Activated CD8-positive, alpha-beta memory T cell treated with anti-CD3 and anti-CD28 coated beads for 1 hour (primary cell): ENCODE measurements at regions not wholly inside any gene's neighbourhood (a gene's known extent, or its start where the extent isn't known, plus 50 kb on each side); places are given as distances from the start of the nearest gene placed in this dataset.
"Not testable (repeated sequence)": the region's sequence is repeated elsewhere in the genome, so short reads cannot be mapped to it uniquely, and the experiment has no call there.

Experiments
- DNase-seq, 2 donors: peaks; one replicate each; pipeline ENCODE4 v3.0.0-alpha.2; 2020; ENCODE audit warnings: low read depth in 1 of 2; ENCODE audit errors: extremely low read depth in 1 of 2

DNA sequence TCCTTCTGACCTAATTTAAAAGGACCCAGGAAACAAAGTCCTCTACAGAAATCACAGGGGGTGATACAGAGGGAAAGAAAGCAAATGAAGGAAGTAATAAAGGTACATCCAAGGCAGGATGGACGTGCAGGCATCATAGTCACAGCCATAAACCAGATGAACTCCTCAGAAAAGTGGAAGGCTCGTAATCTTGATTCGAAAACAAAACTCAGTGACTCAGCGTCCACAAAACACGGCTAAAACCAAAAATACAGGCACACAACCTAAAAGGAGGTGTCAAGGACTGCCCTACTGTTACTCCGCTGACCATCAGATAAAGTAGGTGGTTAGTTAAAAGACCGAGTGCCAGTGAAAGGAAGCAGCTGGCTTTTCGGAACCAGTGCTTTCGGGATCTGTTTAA is 81.5 kb downstream of the TRIM69 start:
- not testable (repeated sequence) for DNase-seq

DNA sequence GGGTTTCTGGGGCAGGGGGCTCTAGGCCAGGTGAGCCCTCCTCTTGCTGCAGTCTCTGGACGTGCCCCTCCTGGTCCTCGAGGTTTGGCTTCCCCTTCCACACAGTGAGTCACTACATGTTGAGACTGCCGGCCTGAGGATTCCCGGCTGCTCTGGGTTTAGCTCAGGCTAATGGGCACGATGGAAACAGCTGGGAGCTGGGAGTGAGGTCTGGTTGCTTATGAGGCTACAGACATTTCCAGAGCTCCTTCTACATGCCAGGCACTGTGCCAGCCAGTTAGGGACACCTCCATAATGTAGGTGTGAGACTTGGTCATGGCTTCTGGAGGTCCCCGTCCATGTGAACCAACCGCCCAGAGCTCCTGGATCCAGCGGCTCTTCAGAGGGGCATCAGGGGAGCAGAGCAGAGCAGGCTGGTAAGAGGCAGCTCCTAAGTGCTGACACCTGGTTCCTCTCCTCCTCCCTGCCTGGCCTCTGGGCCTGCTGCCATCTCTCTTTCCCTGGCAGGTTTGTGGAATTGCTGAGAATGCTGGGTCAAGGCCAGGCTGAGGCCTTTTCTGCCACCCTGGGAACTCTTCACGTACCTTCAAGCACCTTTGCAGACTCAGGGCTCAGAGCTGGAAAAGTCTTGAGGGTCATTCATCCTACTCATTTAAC is 83.1 kb downstream of the TRIM69 start:
- DNase-seq: not testable (repeated sequence)

DNA sequence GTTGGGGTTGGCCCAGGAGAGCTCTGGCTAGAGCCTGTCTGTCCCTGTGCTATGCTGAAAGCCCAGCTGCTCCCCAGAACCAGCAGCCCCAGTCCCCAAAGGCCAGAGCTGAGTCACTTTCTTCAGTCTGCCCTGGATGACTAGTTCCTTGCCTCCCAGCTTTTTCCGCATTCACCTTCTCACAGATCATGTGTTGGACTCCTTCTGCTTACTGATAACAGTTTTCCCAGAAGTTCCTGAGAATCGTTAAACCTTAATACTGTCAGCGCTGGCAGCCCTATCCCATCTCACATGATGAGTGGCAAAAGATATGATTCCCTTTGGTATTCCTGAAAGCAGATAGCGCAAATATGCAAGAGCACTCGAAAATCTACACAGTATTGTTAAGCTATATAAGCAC is 84.2 kb downstream of the TRIM69 start:
- DNase-seq: not testable (repeated sequence)

- DNase-seq: not testable (repeated sequence)
Observed at GRCh38 chr15:44820967-44821366, 84.6 kb downstream of the TRIM69 start.

DNA sequence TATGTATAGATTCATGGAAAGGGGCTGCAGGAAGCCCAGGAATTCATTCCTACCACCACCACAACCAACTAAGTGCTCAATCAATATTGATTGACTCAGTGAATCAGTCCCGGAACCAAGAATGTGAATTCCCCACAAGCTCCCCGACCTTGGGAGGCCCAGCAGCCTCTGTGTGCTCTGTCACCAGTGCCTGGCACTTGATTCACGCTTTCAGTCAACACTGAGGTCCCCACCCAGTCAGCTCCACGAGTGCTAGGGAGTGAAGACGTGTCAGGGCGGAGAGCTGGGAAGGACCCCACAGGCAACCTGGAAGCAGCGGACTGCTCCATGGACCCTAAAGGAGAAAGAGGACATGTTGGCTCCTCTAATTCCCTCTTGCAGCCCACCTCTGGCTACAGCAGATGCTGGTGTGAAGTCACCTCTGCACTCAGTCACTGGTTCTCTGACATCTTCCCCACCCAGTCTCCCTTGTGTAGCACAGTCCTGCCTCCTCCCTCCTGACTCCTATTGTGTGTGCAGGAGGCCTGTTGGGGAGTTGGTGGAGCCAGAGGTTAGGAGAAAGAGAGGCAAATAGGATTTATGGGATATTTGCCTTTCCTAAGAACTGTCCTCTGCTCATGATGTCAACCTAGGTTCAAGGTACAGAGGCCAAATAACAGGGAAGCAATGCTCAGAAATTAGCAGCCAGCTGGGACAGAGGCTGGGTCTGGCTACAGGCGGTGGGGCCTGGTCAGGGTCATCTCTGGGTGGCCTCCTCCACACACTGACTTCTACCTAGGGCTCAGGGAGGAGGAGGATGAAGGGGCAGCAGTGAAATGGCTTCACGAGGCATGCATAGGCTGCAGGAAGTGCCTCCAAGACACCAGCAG is 88.2 kb downstream of the TRIM69 start:
- DNase-seq: not testable (repeated sequence)

GRCh38 chr15:44826583-44826982 is 90.3 kb downstream of the TRIM69 start:
- DNase-seq: not testable (repeated sequence)

GRCh38 chr15:44828229-44828914 is 92.0 kb downstream of the TRIM69 start:
- DNase-seq: not testable (repeated sequence)

- DNase-seq: not testable (repeated sequence)
Observed at GRCh38 chr15:44829150-44829549, 92.8 kb downstream of the TRIM69 start.

DNA sequence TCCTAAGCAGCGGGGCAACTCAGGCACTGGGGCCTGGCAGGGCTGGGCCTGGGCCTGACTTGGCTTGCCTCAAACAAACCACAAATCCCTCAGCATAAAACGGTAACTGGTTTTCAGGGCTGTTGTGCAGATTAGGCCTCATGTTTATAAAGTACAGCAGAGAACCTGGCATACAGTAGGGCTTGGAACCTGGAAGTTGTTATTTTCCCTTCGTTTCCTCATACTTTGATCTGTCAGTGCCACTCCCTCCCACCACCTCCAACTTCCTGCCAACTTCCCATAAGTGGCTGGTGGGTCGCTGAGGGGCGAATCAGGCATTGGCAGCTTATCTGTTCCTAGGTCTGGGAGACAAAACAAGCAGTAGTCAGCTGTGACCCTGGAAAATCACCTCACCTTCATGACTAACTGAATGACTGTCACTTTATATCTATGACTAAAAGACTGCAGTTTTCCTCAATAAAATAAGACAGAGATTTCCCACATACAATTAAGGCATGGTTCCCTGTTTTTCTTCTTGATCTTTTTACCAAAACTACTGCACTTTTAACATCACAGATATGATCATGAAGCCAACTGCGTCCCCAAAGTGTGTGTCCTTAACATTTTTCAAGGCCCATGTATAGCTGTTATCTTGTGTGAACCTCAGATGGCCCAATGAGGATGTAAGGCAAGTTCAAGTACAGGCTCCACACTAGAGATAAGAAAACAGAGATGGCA is 94.5 kb downstream of the TRIM69 start:
- not testable (repeated sequence) for DNase-seq

DNA sequence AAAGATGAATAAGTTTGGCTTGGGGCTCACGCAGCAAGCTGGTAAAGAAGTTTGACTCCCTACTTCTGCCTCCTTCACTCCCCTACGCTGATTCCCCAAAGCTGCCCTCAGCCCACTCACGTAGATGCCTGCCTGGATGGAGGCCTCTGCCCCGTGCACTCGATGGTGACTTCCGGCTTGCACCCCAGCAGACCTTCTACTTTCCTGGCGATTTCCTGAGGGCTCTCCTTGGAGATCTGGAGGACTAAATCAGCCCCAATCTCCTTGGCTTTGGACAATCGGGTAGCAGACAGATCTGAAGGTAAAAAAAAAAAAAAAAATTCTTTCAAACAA is 95.0 kb downstream of the TRIM69 start:
- DNase-seq: not testable (repeated sequence)

- not testable (repeated sequence) for DNase-seq
Observed at GRCh38 chr15:44832133-44832532, 95.8 kb downstream of the TRIM69 start.

DNA sequence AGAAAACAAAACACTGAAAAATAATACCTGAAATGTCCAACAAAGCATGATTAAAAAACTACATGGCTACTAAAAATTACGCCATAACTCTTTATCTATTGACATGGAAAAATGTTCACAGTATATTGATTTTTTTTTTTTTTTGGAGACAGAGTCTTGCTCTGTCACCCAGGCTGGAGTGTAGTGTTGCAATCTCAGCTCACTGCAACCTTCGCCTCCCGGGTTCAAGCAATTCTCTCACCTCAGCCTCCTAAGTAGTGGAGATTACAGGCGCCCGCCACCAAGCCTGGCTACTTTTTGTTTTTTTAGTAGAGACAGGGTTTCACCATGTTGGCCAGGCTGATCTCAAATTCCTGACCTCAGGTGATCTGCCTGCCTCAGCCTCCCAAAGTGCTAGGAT is 96.8 kb downstream of the TRIM69 start:
- not testable (repeated sequence) for DNase-seq

- DNase-seq: not testable (repeated sequence)
Observed at GRCh38 chr15:44833761-44834160, 97.4 kb downstream of the TRIM69 start.

DNA sequence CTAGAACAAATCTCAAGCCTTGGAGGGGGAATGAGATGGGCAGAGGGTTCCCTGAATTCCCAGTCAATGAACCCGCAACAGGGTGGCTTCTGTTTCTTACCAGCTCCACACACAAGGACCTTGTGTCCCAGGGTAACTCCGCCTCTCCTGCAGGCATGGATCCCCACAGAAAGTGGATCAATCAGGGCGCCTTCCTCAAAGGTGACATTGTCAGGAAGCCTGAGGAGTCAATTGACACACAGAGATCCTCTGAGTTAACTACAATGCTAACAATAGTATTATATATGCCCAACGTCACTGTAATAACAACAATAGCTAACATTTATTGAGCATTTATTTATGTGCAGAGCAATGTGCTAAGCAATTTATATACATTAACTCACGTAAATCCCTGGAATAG is 98.8 kb downstream of the TRIM69 start:
- not testable (repeated sequence) for DNase-seq

GRCh38 chr15:44836094-44836493 is 99.8 kb downstream of the TRIM69 start:
- DNase-seq: no peak

- DNase-seq: not testable (repeated sequence)
Observed at GRCh38 chr15:44838929-44839328, 102.6 kb downstream of the TRIM69 start.

- not testable (repeated sequence) for DNase-seq
Observed at GRCh38 chr15:44841762-44842161, 105.4 kb downstream of the TRIM69 start.

DNA sequence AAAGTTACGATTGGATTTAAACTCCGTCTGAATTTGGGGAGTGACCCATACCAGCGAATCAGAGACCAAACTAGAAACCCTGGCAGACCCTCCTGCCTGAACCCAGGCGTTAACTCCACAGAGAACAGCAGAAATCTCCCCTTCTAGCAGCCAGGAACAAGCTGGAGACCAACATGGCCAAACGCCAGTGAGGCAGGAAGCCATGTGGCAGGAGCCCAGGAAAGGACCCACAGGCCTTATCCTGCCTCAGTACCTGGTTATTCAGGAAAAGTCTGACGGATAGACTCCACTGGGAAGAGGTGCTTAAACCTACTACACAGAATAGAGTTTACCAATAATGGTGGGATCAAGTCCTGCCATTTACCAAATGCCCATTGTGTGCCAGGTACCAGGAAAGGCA is 106.6 kb downstream of the TRIM69 start:
- DNase-seq: not testable (repeated sequence)

DNA sequence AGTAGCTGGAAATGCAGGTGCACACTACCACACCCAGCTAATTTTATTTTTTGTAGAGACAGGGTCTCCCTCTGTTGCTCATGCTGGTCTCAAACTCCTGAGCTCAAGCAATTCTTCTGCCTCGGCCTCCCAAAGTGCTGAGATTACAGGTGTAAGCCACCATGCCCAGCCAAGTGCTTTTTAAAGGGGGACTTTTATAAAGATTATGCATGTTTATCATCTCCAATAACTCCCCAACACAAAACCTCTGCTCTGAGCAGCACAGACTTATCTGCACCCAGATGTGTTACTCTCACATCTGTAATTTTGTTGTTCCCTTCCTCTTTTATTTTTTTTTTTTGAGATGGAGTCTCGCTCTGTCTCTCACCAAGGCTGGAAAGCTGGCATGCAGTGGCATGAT is 108.6 kb downstream of the TRIM69 start:
- not testable (repeated sequence) for DNase-seq

GRCh38 chr15:44846156-44846555 is 109.8 kb downstream of the TRIM69 start:
- DNase-seq: not testable (repeated sequence)

- not testable (repeated sequence) for DNase-seq
Observed at GRCh38 chr15:44847555-44847954, 108.9 kb upstream of the TERB2 start.
